HG03432 (cell line): ENCODE measurements at regions not wholly inside any gene's neighbourhood (a gene's known extent, or its start where the extent isn't known, plus 50 kb on each side); places are given as distances from the start of the nearest gene placed in this dataset.

Source experiments
- ATAC-seq: cut with Tn5 transposase; IDR thresholded peaks from one replicate; pipeline ENCODE4 v1.9.1; 2021; ENCODE audit warnings: mild to moderate bottlenecking, moderate library complexity; ENCODE audit not compliant: unreplicated experiment

- ATAC-seq: no peak
Measured at GRCh38 chr5:97666783-97667182, 483.7 kb upstream of the RIOK2 start.

- no peak for ATAC-seq
Measured at GRCh38 chr5:97670447-97670846, 487.4 kb upstream of the RIOK2 start.

DNA sequence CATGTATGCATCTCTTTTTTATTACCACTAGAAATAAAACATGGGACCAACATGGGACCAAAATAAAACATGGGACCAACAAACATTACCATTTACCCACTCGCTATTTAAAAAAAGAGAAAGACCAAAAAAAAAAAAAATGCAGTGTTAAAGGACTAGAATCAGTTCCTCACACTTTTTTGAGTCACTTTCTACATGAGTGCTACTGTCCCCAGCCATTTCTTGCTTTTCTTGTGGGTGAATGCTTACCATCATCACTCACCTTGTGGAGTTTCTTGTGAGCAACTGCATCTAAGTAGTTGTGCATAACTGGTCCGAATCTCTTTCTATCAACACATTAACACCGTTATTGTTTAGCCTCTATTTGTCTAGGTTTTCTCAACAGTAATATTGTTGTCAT lies 493.6 kb upstream of the RIOK2 start:
- no peak for ATAC-seq

GRCh38 chr5:97694091-97694490 lies 511.0 kb upstream of the RIOK2 start:
- ATAC-seq: no peak

GRCh38 chr5:97714424-97714823 lies 531.4 kb upstream of the RIOK2 start:
- ATAC-seq: no peak

DNA sequence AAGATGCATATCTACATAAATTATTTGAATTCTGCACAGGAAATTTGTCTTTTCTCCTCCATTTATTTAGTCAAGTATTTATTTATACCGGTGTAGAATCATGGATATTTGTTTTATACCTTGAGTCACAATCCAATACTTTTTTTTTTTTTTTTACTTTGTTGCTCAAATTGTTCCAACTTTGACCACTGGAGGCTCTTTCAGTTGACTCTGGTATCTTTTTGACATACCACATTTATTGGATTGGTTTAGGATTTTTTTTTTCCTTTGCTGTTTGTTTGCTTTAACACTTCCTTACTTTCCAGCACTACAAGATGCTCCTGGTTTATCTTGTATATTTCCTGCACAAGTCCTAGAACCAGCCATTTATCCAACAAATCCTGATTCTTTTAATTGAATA lies 543.1 kb upstream of the RIOK2 start:
- ATAC-seq: no peak

- no peak for ATAC-seq
Measured at GRCh38 chr5:97728920-97729319, 545.9 kb upstream of the RIOK2 start.

GRCh38 chr5:97729938-97730337 lies 546.9 kb upstream of the RIOK2 start:
- no peak for ATAC-seq

GRCh38 chr5:97735209-97735608 lies 552.2 kb upstream of the RIOK2 start:
- ATAC-seq: no peak

DNA sequence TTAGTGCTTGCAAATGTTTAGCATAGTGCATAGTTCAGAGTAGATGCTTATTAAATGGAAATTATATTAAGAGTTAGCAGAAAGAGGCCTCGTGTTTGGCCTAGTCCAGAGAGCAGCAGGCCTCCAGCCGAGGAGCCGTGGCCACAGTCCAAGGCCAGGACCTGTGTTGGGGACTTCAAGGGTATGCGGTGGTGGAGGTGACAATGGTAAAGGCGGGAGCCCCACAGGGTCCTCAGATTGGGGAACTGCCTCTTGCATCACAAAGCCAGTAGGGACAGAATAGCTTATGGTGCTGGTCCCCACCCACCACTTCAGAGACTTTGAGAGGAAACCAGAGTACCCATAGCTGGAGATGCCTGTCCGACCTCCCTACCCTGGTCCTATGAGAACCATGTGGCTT lies 554.6 kb upstream of the RIOK2 start:
- no peak for ATAC-seq

DNA sequence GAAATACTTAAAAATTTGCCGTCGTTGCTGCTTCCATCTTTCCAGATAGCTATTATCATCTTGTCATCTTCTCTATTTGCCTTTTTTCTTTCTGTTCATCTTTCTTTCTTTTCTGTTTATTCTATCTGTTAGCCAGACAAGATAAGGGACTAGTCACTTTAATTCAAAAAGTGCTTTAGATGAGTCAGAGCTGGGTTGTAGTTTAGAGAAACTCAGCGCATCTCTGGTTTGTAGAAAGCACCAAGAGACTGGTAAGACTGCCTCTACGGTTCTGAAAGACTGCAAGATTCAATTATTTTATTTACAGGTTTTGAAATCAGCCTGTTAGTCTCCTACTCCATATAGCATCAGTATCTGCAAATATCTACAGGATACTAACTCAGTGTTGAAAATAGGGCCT lies 562.8 kb upstream of the RIOK2 start:
- no peak for ATAC-seq

GRCh38 chr5:97750576-97750975 lies 567.5 kb upstream of the RIOK2 start:
- ATAC-seq: no peak

DNA sequence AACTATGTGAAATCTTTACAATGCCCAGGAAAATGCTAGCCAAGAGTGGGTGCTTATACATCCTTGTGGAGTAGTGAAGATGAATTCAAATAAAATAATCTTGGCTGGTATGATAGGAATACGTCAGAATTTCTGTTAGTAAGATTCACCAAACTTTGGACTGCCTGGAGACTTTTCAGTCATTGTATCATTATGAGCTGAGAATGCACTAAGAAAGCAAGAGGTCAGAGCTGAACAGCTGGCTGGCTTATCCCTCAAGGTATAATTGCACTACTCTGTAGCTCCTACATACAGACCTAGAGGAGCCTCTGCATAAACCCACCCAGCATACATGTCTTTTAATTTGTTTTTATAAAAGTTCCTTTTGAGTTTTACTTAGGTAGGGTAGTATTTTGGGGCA lies 568.5 kb upstream of the RIOK2 start:
- no peak for ATAC-seq

DNA sequence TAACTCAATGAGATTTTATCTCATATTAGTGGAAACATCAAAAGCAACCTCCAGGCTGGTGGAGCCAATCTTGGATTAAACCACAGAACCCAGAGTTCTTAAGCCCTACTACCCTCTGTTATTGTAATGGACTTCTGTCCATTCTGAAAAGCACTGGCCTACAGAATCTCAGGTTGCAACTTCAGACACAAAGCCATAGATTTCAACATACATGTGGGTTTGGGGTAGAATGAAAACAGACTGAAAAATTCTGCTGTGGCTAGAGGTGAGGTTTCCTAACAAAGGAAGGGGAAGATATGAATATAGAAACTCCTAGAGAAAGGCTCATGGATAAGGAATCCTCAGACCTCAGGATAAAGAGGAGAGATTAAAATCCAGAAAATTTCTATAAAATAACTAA lies 569.8 kb upstream of the RIOK2 start:
- ATAC-seq: no peak

GRCh38 chr5:97762483-97762882 lies 579.4 kb upstream of the RIOK2 start:
- ATAC-seq: no peak

DNA sequence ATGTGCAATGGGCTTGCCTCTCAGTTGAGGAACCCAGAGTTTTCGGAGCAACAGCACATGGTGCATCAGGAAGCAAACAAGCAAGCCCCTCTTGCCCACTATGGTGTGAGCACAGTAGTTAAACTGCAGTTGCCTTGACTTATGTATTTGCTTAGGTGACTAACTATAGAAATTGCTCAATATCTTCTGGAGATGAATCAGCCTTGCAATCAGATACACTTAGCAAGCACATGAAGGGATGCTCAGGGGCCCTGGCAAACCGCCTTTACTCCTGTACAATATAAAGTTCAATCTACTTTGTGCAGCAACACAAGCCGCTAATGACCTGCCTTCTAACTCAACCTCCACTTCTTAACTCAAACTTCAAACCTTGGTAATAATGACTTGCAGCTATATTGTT lies 581.7 kb upstream of the RIOK2 start:
- ATAC-seq: no peak

DNA sequence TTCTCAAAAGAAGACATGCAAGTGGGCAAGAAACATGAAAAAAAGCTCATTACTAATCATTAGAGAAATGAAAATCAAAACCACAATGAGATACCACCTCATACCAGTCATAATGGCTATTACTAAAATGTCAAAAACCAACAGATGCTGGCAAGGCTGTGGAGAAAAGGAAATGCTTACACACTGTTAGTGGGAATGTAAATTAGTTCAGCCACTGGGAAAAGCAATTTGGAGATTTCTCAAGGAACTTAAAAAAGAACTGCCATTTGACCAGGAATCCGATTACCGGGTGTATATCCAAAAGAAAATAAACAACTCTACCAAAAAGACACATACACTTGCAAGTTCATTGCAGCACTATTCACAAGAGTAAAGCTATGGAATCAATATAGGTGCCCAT lies 595.4 kb upstream of the RIOK2 start:
- ATAC-seq: no peak

DNA sequence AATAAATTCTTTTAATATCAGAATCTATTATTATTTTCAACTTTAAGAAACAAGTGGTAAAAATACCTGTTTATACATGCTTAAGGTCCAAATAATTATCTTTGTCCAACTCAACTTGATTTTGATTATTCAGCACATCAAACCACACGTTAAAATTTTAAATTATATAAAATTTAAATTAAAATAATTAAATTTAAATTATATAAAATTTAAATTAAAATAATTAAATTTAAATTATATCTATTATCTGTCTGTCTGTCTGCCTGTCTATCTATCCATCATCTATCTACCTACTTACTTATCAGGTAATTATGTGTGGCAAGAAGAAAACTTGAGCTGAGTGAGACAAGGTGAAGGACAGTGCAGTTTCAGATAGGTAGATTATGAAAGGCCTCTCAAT lies 605.3 kb upstream of the RIOK2 start:
- no peak for ATAC-seq

GRCh38 chr5:97797994-97798451 lies 615.0 kb upstream of the RIOK2 start:
- peak; percentile 59 for ATAC-seq

GRCh38 chr5:97801461-97801860 lies 618.4 kb upstream of the RIOK2 start:
- no peak for ATAC-seq

- no peak for ATAC-seq
Measured at GRCh38 chr5:97820138-97820537, 637.1 kb upstream of the RIOK2 start.

DNA sequence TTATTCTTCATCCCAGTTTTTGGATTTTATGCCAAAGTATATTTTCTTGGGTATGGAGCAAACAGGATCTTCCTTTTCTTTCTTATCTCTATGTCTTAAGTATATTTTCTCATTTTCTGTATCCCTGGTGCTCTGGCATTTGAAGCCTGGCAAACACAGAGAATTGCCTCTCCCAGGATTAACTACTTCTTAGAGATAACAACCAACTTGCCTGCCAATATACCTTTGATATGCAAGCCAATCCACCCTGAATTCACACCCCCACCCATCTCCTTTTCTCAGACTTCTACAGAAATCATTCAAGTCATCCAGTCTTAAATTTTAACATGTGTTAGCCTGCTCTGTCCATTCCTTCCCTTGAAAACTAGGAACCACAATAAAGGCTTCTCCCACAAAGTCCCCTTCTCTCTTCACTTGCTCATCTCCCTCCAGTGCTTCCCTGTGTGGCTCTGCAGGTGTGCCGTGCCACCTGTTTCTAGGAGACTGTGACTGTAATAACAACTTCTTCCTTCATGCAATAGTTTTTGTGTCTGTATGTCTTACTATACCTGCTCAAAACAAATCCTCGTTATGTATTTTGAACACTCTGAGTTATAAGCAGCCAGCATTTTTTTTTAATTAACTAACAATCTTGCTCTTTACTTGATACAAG lies 649.7 kb upstream of the RIOK2 start:
- ATAC-seq: no peak

DNA sequence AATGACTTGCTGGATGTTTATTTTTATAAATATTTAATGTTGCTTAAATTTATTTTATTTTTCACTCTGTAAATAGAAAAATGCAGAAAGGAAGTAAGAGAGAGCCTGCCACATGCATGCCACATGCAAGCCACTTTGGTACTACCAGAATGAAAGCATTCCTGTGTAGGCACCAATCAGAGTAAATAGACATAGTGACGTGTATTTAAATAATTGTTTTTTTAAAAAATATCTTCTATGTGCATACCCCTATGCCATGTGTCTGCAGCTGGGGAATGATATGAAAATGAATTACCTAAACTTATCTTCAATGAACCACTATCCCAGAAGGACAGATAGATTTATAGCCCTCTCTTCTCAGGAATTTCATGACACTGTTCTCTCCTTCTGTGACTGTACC lies 651.5 kb upstream of the RIOK2 start:
- no peak for ATAC-seq
